ENCODE measurements at regions not wholly inside any gene's neighbourhood (a gene's known extent, or its start where the extent isn't known, plus 50 kb on each side); places are given as distances from the start of the nearest gene placed in this dataset.

DNA sequence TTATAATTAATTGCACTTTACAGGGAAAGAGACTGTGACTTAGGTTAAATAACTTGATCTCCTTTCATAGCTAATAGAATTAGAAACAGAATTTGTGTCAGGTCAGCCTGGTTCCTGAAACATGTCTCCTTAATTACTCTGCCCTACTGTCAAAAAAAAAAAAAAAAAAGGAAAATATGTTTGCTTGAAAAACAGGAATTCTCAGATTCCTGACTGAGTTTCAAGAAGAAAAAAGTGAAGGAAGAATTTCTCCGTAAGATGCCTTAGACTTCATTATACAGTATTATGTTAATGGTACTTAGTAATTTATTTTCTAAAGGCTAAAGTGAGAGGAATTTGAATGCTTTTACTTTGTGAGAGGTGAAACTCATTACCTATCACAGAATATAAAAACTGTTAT lies 118.4 kb upstream of the REG3G start:
- TF ChIP-seq, protein P1, sequence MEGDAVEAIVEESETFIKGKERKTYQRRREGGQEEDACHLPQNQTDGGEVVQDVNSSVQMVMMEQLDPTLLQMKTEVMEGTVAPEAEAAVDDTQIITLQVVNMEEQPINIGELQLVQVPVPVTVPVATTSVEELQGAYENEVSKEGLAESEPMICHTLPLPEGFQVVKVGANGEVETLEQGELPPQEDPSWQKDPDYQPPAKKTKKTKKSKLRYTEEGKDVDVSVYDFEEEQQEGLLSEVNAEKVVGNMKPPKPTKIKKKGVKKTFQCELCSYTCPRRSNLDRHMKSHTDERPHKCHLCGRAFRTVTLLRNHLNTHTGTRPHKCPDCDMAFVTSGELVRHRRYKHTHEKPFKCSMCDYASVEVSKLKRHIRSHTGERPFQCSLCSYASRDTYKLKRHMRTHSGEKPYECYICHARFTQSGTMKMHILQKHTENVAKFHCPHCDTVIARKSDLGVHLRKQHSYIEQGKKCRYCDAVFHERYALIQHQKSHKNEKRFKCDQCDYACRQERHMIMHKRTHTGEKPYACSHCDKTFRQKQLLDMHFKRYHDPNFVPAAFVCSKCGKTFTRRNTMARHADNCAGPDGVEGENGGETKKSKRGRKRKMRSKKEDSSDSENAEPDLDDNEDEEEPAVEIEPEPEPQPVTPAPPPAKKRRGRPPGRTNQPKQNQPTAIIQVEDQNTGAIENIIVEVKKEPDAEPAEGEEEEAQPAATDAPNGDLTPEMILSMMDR (conservative IDR thresholded peaks at IDR 0.05; ENCODE audit: low read length): no peak
- no peak for TF ChIP-seq EZH2phosphoT487 (IDR thresholded peaks at IDR 0.05; ENCODE audit: borderline replicate concordance)

Measured in Loucy (cell line).